WTC11 (cell line): ENCODE measurements at regions not wholly inside any gene's neighbourhood (a gene's known extent, or its start where the extent isn't known, plus 50 kb on each side); places are given as distances from the start of the nearest gene placed in this dataset.

Experiments used
- ATF2 ChIP-seq: sonication (generic); formaldehyde crosslinking; IDR thresholded peaks from 2 replicates; pipeline ENCODE4 v1.8.1; 2022; ENCODE audit warnings: low read depth, missing genetic modification reagents, borderline replicate concordance
- ATF3 ChIP-seq: sonication (generic); formaldehyde crosslinking; conservative IDR thresholded peaks from 2 replicates; pipeline ENCODE4 v1.8.1; 2022; ENCODE audit warnings: mild to moderate bottlenecking, missing genetic modification reagents
- CREM ChIP-seq: sonication (generic); formaldehyde crosslinking; IDR thresholded peaks from 2 replicates; pipeline ENCODE4 v1.8.1; 2022; ENCODE audit warnings: mild to moderate bottlenecking, missing genetic modification reagents, moderate library complexity
- ELF4 ChIP-seq: sonication (generic); formaldehyde crosslinking; IDR thresholded peaks from 2 replicates; pipeline ENCODE4 v1.8.1; 2022; ENCODE audit warnings: low read depth, mild to moderate bottlenecking, moderate library complexity, missing genetic modification reagents
- MLX ChIP-seq: sonication (generic); formaldehyde crosslinking; IDR thresholded peaks from 2 replicates; pipeline ENCODE4 v1.8.1; 2023; ENCODE audit warnings: mild to moderate bottlenecking, missing genetic modification reagents, moderate library complexity
- MYBL2 ChIP-seq: sonication (generic); formaldehyde crosslinking; IDR thresholded peaks from 2 replicates; pipeline ENCODE4 v1.8.1; 2023; ENCODE audit warnings: mild to moderate bottlenecking, moderate library complexity, missing genetic modification reagents
- NR1H2 ChIP-seq: sonication (generic); formaldehyde crosslinking; IDR thresholded peaks from 2 replicates; pipeline ENCODE4 v1.9.0; 2021; ENCODE audit warnings: mild to moderate bottlenecking, moderate library complexity, missing genetic modification reagents
- NR2C2 ChIP-seq: sonication (generic); formaldehyde crosslinking; IDR thresholded peaks from 2 replicates; pipeline ENCODE4 v1.8.0; 2022; ENCODE audit warnings: mild to moderate bottlenecking, missing genetic modification reagents
- USF2 ChIP-seq: sonication (generic); formaldehyde crosslinking; IDR thresholded peaks from 2 replicates; pipeline ENCODE4 v1.8.1; 2023; ENCODE audit warnings: mild to moderate bottlenecking, missing genetic modification reagents, moderate library complexity
- TF ChIP-seq, protein P1 (sequence below): fragments of 200-600 bp; IDR thresholded peaks from 2 replicates; pipeline ENCODE4 v1.8.0; 2022; ENCODE audit warnings: antibody characterized with exemption
- TF ChIP-seq, protein P2 (sequence below): sonication (generic); formaldehyde crosslinking; IDR thresholded peaks from 2 replicates; pipeline ENCODE4 v1.8.1; 2023; ENCODE audit warnings: mild to moderate bottlenecking, moderate library complexity, missing genetic modification reagents
- TF ChIP-seq, protein P3 (sequence below): sonication (generic); formaldehyde crosslinking; IDR thresholded peaks from 2 replicates; pipeline ENCODE4 v1.8.1; 2023; ENCODE audit warnings: mild to moderate bottlenecking, missing genetic modification reagents

- TF ChIP-seq ATF2 (no peak), USF2 (no peak), NR1H2 (CRISPR knock-in tag) (no peak), MYBL2 (CRISPR knock-in tag) (no peak), ELF4 (CRISPR knock-in tag) (no peak), NR2C2 (CRISPR knock-in tag) (no peak), ATF3 (CRISPR knock-in tag) (no peak), MLX (CRISPR knock-in tag) (no peak), CREM (CRISPR knock-in tag) (no peak)
- TF ChIP-seq, protein P1, sequence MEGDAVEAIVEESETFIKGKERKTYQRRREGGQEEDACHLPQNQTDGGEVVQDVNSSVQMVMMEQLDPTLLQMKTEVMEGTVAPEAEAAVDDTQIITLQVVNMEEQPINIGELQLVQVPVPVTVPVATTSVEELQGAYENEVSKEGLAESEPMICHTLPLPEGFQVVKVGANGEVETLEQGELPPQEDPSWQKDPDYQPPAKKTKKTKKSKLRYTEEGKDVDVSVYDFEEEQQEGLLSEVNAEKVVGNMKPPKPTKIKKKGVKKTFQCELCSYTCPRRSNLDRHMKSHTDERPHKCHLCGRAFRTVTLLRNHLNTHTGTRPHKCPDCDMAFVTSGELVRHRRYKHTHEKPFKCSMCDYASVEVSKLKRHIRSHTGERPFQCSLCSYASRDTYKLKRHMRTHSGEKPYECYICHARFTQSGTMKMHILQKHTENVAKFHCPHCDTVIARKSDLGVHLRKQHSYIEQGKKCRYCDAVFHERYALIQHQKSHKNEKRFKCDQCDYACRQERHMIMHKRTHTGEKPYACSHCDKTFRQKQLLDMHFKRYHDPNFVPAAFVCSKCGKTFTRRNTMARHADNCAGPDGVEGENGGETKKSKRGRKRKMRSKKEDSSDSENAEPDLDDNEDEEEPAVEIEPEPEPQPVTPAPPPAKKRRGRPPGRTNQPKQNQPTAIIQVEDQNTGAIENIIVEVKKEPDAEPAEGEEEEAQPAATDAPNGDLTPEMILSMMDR, result no peak
- TF ChIP-seq, protein P2, sequence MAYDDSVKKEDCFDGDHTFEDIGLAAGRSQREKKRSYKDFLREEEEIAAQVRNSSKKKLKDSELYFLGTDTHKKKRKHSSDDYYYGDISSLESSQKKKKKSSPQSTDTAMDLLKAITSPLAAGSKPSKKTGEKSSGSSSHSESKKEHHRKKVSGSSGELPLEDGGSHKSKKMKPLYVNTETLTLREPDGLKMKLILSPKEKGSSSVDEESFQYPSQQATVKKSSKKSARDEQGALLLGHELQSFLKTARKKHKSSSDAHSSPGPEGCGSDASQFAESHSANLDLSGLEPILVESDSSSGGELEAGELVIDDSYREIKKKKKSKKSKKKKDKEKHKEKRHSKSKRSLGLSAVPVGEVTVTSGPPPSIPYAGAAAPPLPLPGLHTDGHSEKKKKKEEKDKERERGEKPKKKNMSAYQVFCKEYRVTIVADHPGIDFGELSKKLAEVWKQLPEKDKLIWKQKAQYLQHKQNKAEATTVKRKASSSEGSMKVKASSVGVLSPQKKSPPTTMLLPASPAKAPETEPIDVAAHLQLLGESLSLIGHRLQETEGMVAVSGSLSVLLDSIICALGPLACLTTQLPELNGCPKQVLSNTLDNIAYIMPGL (CRISPR knock-in tag), result no peak
- TF ChIP-seq, protein P3, sequence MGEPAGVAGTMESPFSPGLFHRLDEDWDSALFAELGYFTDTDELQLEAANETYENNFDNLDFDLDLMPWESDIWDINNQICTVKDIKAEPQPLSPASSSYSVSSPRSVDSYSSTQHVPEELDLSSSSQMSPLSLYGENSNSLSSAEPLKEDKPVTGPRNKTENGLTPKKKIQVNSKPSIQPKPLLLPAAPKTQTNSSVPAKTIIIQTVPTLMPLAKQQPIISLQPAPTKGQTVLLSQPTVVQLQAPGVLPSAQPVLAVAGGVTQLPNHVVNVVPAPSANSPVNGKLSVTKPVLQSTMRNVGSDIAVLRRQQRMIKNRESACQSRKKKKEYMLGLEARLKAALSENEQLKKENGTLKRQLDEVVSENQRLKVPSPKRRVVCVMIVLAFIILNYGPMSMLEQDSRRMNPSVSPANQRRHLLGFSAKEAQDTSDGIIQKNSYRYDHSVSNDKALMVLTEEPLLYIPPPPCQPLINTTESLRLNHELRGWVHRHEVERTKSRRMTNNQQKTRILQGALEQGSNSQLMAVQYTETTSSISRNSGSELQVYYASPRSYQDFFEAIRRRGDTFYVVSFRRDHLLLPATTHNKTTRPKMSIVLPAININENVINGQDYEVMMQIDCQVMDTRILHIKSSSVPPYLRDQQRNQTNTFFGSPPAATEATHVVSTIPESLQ (CRISPR knock-in tag), result no peak
These were observed 69.8 kb upstream of the SERP2 start for GRCh38 chr13:44303681-44304432.
